ENCODE measurements at regions not wholly inside any gene's neighbourhood (a gene's known extent, or its start where the extent isn't known, plus 50 kb on each side); places are given as distances from the start of the nearest gene placed in this dataset.
A peak's percentile ranks its signal among the peaks of the same experiment; 100 is the strongest.

- DNase-seq (ENCODE audit: low read depth): no peak
These were observed 353.5 kb downstream of the FBXO8 start for GRCh38 chr4:173929921-173930320.

GRCh38 chr4:173924561-173924960 is 358.9 kb downstream of the FBXO8 start:
- no peak for DNase-seq (ENCODE audit: low read depth)

- DNase-seq (ENCODE audit: low read depth): no peak
These were observed 363.6 kb downstream of the FBXO8 start for GRCh38 chr4:173919861-173920260.

- DNase-seq (ENCODE audit: low read depth): no peak
These were observed 364.3 kb downstream of the FBXO8 start for GRCh38 chr4:173919196-173919595.

GRCh38 chr4:173917255-173917960 is 366.1 kb downstream of the FBXO8 start:
- peak; percentile 21 for DNase-seq (ENCODE audit: low read depth)

GRCh38 chr4:173913496-173913895 is 370.0 kb downstream of the FBXO8 start:
- DNase-seq (ENCODE audit: low read depth): no peak

- DNase-seq (ENCODE audit: low read depth): no peak
These were observed 371.1 kb downstream of the FBXO8 start for GRCh38 chr4:173912384-173912783.

GRCh38 chr4:173910891-173911290 is 372.6 kb downstream of the FBXO8 start:
- DNase-seq (ENCODE audit: low read depth): no peak

- DNase-seq (ENCODE audit: low read depth): no peak
These were observed 374.2 kb downstream of the FBXO8 start for GRCh38 chr4:173909294-173909693.

- no peak for DNase-seq (ENCODE audit: low read depth)
These were observed 369.8 kb upstream of the HAND2 start for GRCh38 chr4:173899813-173900212.

GRCh38 chr4:173891072-173891471 is 361.0 kb upstream of the HAND2 start:
- no peak for DNase-seq (ENCODE audit: low read depth)

- peak; percentile 1 for DNase-seq (ENCODE audit: low read depth)
These were observed 353.8 kb upstream of the HAND2 start for GRCh38 chr4:173883821-173884220.

- DNase-seq (ENCODE audit: low read depth): no peak
These were observed 350.9 kb upstream of the HAND2 start for GRCh38 chr4:173880897-173881296.

- no peak for DNase-seq (ENCODE audit: low read depth)
These were observed 349.5 kb upstream of the HAND2 start for GRCh38 chr4:173879509-173879908.

GRCh38 chr4:173878701-173879100 is 348.7 kb upstream of the HAND2 start:
- DNase-seq (ENCODE audit: low read depth): no peak

- DNase-seq (ENCODE audit: low read depth): no peak
These were observed 341.6 kb upstream of the HAND2 start for GRCh38 chr4:173871643-173872042.

GRCh38 chr4:173866322-173867026 is 336.4 kb upstream of the HAND2 start:
- DNase-seq (ENCODE audit: low read depth): no peak

GRCh38 chr4:173862754-173863153 is 332.7 kb upstream of the HAND2 start:
- DNase-seq (ENCODE audit: low read depth): no peak

- no peak for DNase-seq (ENCODE audit: low read depth)
These were observed 330.1 kb upstream of the HAND2 start for GRCh38 chr4:173860094-173860493.

- DNase-seq (ENCODE audit: low read depth): no peak
These were observed 329.2 kb upstream of the HAND2 start for GRCh38 chr4:173859091-173859713.

- no peak for DNase-seq (ENCODE audit: low read depth)
These were observed 328.4 kb upstream of the HAND2 start for GRCh38 chr4:173858471-173858870.

- DNase-seq (ENCODE audit: low read depth): no peak
These were observed 327.8 kb upstream of the HAND2 start for GRCh38 chr4:173857828-173858227.

GRCh38 chr4:173855015-173855414 is 325.0 kb upstream of the HAND2 start:
- DNase-seq (ENCODE audit: low read depth): no peak
